ENCODE measurements at regions not wholly inside any gene's neighbourhood (a gene's known extent, or its start where the extent isn't known, plus 50 kb on each side); places are given as distances from the start of the nearest gene placed in this dataset.

- ChIA-PET SMC1A (ENCODE audit: uncharacterized antibody, unreplicated experiment) (no interaction called here), CTCF (interaction anchor here (0.6 kb wide), 1 partner anchor 1108 kb away, joined by 3 read pairs; no protein-coding TSS in a partner anchor), RAD21 (ENCODE audit: unreplicated experiment) (no interaction called here), POLR2A (no interaction called here)
- FAIRE-seq (no peak), ATAC-seq (no peak), DNase-seq (ENCODE audit: low read depth, low spot score) (no peak)
- Histone ChIP-seq H3K36me3 (ENCODE audit: control insufficient read depth in 2 of 2, insufficient read depth in 2 of 2, low read length in 1 of 2) (no peaks in the 10 kb centered on the region), H3K9me3 (replicated peaks; ENCODE audit: control insufficient read depth, insufficient read depth, low read length) (no peaks in the 10 kb centered on the region), H3K4me2 (ENCODE audit: control insufficient read depth, insufficient read depth) (no peak overlapping the region), H3K79me2 (ENCODE audit: control insufficient read depth, insufficient read depth, low read length) (no peaks in the 10 kb centered on the region), H3K9ac (ENCODE audit: control insufficient read depth, insufficient read depth, low read length) (no peak overlapping the region), H3K4me3 (no peak overlapping the region), H3K27me3 (replicated peaks in 1 of 2; ENCODE audit: control insufficient read depth in 2 of 2, insufficient read depth in 2 of 2, low read length in 1 of 2) (no peaks in the 10 kb centered on the region), H4K20me1 (ENCODE audit: control insufficient read depth, insufficient read depth) (no peaks in the 10 kb centered on the region), H2AFZ (ENCODE audit: control insufficient read depth, low read depth, low read length) (no peak overlapping the region), H3K4me1 (ENCODE audit: control insufficient read depth, insufficient read depth, low read length) (no peaks in the 10 kb centered on the region), H3K27ac (ENCODE audit: control insufficient read depth, insufficient read depth) (no peak overlapping the region)
- in situ Hi-C loops (cut with MboI) (no loop called here), intact Hi-C loops (cut with micrococcal nuclease; ENCODE audit: unreplicated experiment) (no loop called here)
- no TSS peak for BruUV-seq (replicated peaks)
- TF ChIP-seq KLF5 (IDR thresholded peaks at IDR 0.05; ENCODE audit: partially characterized antibody) = no peak
- TF ChIP-seq, protein P1, sequence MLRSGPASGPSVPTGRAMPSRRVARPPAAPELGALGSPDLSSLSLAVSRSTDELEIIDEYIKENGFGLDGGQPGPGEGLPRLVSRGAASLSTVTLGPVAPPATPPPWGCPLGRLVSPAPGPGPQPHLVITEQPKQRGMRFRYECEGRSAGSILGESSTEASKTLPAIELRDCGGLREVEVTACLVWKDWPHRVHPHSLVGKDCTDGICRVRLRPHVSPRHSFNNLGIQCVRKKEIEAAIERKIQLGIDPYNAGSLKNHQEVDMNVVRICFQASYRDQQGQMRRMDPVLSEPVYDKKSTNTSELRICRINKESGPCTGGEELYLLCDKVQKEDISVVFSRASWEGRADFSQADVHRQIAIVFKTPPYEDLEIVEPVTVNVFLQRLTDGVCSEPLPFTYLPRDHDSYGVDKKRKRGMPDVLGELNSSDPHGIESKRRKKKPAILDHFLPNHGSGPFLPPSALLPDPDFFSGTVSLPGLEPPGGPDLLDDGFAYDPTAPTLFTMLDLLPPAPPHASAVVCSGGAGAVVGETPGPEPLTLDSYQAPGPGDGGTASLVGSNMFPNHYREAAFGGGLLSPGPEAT (IDR thresholded peaks at IDR 0.05; ENCODE audit: low read depth) = no peak
- TF ChIP-seq ETV6 (conservative IDR thresholded peaks at IDR 0.05 in 1 of 2, IDR thresholded peaks at IDR 0.05 in 1 of 2; ENCODE audit: borderline replicate concordance in 1 of 2, low read depth in 1 of 2) = no peak
- no peak for TF ChIP-seq NBN (IDR thresholded peaks at IDR 0.05)
- TF ChIP-seq E4F1 (IDR thresholded peaks at IDR 0.05; ENCODE audit: borderline replicate concordance, partially characterized antibody) = no peak
- no peak for TF ChIP-seq BACH1 (IDR thresholded peaks at IDR 0.05; ENCODE audit: borderline replicate concordance)
- TF ChIP-seq CBFB (IDR thresholded peaks at IDR 0.05; ENCODE audit: low read depth) = no peak
- TF ChIP-seq BCL11A (IDR thresholded peaks at IDR 0.05; ENCODE audit: low read depth, low read length) = no peak
- no peak for TF ChIP-seq E2F8 (IDR thresholded peaks at IDR 0.05; ENCODE audit: low read depth, partially characterized antibody)
- TF ChIP-seq SMAD5 (IDR thresholded peaks at IDR 0.05; ENCODE audit: low read depth) = no peak
- no peak for TF ChIP-seq CBX5 (IDR thresholded peaks at IDR 0.05; ENCODE audit: low read depth)
- TF ChIP-seq, protein P2, sequence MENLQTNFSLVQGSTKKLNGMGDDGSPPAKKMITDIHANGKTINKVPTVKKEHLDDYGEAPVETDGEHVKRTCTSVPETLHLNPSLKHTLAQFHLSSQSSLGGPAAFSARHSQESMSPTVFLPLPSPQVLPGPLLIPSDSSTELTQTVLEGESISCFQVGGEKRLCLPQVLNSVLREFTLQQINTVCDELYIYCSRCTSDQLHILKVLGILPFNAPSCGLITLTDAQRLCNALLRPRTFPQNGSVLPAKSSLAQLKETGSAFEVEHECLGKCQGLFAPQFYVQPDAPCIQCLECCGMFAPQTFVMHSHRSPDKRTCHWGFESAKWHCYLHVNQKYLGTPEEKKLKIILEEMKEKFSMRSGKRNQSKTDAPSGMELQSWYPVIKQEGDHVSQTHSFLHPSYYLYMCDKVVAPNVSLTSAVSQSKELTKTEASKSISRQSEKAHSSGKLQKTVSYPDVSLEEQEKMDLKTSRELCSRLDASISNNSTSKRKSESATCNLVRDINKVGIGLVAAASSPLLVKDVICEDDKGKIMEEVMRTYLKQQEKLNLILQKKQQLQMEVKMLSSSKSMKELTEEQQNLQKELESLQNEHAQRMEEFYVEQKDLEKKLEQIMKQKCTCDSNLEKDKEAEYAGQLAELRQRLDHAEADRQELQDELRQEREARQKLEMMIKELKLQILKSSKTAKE (IDR thresholded peaks at IDR 0.05; ENCODE audit: low read depth, poor library complexity, severe bottlenecking) = no peak
- TF ChIP-seq EGR1 (IDR thresholded peaks at IDR 0.05; ENCODE audit: borderline replicate concordance in 1 of 2, low read depth in 2 of 2, low read length in 2 of 2) = no peak
- TF ChIP-seq, protein P3, sequence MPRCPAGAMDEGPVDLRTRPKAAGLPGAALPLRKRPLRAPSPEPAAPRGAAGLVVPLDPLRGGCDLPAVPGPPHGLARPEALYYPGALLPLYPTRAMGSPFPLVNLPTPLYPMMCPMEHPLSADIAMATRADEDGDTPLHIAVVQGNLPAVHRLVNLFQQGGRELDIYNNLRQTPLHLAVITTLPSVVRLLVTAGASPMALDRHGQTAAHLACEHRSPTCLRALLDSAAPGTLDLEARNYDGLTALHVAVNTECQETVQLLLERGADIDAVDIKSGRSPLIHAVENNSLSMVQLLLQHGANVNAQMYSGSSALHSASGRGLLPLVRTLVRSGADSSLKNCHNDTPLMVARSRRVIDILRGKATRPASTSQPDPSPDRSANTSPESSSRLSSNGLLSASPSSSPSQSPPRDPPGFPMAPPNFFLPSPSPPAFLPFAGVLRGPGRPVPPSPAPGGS (IDR thresholded peaks at IDR 0.05; ENCODE audit: borderline replicate concordance, insufficient read depth, low read depth, low read length, poor library complexity, severe bottlenecking) = no peak
- no peak for TF ChIP-seq NRF1 (conservative IDR thresholded peaks at IDR 0.05; ENCODE audit: low read depth, low read length)
These were observed 63.8 kb downstream of the FAM241B start for GRCh38 chr10:69693886-69694285.
